ENCODE measurements at regions not wholly inside any gene's neighbourhood (a gene's known extent, or its start where the extent isn't known, plus 50 kb on each side); places are given as distances from the start of the nearest gene placed in this dataset.

DNA sequence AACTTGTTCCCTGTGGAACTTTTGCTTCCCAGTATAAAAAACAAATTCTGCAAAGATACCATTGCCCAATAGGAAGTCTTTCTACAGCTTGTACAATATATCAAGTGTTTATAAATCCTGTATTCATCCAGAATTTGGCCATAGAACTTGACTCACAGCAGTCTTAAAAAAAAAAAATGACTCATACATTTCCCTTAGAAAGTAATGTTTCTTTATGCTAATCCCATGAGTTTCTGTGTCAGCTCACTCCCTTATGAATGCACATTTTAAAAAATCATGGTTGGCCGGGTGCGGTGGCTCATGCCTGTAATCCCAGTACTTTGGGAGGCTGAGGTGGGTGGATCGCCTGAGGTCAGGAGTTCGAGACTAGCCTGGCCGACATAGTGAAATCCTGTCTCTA lies 89.3 kb upstream of the DMRT1 start:
- ATAC-seq (no peak), FAIRE-seq (no peak), DNase-seq (ENCODE audit: low spot score) (no peak)
- Histone ChIP-seq H2AFZ (ENCODE audit: low read length) (no peak overlapping the region), H3K36me3 (replicated peaks in 1 of 2; ENCODE audit: control insufficient read depth in 1 of 2, insufficient read depth in 2 of 2, low read length in 2 of 2) (peaks cover 4 to 9% of the 10 kb centered on the region in 2 experiments; a peak in 3 of 5 replicates), H3K4me3 (replicated peaks in 1 of 3; ENCODE audit: insufficient read depth in 1 of 3, low read depth in 2 of 3, low read length in 3 of 3) (no peak overlapping the region), H3K79me2 (ENCODE audit: insufficient read depth, low read length) (no peaks in the 10 kb centered on the region), H3K27me3 (ENCODE audit: control insufficient read depth in 1 of 2, insufficient read depth in 2 of 2, low read length in 2 of 2) (no peaks in the 10 kb centered on the region), H3K27ac (ENCODE audit: extremely low read length, insufficient read depth, low read length) (no peak overlapping the region), H4K20me1 (ENCODE audit: insufficient read depth, low read length) (no peaks in the 10 kb centered on the region), H3K4me2 (ENCODE audit: low read depth, low read length) (no peak overlapping the region), H3K9me3 (ENCODE audit: low read length) (no peaks in the 10 kb centered on the region), H3K9ac (ENCODE audit: insufficient read depth, low read depth, low read length) (no peak overlapping the region), H3K4me1 (ENCODE audit: insufficient read depth, low read length) (peaks cover 29% of the 10 kb centered on the region)
- TF ChIP-seq ZNF274 (CRISPR knock-in tag; IDR thresholded peaks at IDR 0.05) (no peak), SMAD1 (CRISPR knock-in tag; IDR thresholded peaks at IDR 0.05; ENCODE audit: borderline replicate concordance, low read depth) (no peak), ZNF367 (CRISPR knock-in tag; IDR thresholded peaks at IDR 0.05; ENCODE audit: borderline replicate concordance) (no peak), RFXAP (CRISPR knock-in tag; IDR thresholded peaks at IDR 0.05; ENCODE audit: borderline replicate concordance) (no peak), GABPB1 (CRISPR knock-in tag; IDR thresholded peaks at IDR 0.05) (no peak)
- TF ChIP-seq, protein P1, sequence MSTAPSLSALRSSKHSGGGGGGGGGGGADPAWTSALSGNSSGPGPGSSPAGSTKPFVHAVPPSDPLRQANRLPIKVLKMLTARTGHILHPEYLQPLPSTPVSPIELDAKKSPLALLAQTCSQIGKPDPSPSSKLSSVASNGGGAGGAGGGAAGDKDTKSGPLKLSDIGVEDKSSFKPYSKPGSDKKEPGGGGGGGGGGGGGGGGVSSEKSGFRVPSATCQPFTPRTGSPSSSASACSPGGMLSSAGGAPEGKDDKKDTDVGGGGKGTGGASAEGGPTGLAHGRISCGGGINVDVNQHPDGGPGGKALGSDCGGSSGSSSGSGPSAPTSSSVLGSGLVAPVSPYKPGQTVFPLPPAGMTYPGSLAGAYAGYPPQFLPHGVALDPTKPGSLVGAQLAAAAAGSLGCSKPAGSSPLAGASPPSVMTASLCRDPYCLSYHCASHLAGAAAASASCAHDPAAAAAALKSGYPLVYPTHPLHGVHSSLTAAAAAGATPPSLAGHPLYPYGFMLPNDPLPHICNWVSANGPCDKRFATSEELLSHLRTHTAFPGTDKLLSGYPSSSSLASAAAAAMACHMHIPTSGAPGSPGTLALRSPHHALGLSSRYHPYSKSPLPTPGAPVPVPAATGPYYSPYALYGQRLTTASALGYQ (CRISPR knock-in tag; IDR thresholded peaks at IDR 0.05): no peak
- TF ChIP-seq, protein P2, sequence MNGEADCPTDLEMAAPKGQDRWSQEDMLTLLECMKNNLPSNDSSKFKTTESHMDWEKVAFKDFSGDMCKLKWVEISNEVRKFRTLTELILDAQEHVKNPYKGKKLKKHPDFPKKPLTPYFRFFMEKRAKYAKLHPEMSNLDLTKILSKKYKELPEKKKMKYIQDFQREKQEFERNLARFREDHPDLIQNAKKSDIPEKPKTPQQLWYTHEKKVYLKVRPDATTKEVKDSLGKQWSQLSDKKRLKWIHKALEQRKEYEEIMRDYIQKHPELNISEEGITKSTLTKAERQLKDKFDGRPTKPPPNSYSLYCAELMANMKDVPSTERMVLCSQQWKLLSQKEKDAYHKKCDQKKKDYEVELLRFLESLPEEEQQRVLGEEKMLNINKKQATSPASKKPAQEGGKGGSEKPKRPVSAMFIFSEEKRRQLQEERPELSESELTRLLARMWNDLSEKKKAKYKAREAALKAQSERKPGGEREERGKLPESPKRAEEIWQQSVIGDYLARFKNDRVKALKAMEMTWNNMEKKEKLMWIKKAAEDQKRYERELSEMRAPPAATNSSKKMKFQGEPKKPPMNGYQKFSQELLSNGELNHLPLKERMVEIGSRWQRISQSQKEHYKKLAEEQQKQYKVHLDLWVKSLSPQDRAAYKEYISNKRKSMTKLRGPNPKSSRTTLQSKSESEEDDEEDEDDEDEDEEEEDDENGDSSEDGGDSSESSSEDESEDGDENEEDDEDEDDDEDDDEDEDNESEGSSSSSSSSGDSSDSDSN (CRISPR knock-in tag; IDR thresholded peaks at IDR 0.05): no peak
- intact Hi-C loops (cut with micrococcal nuclease; ENCODE audit: unreplicated experiment) (no loop called here), in situ Hi-C loops (cut with HindIII; ENCODE audit: extremely low pct_ligation_motif_present, low pct_unique_long_range_greater_than_20kb) (no loop called here)
- ChIA-PET CTCF (ENCODE audit: low intra/inter-chr PET ratio, low total read pairs) (no interaction called here), POLR2A (no interaction called here)
- WGBS (ENCODE audit: low lambda C conversion rate): 96% methylated on average over 5 of the region's 5 CpGs
- BruUV-seq (replicated peaks): no TSS peak

All from HepG2 (cell line).